ENCODE measurements at regions not wholly inside any gene's neighbourhood (a gene's known extent, or its start where the extent isn't known, plus 50 kb on each side); places are given as distances from the start of the nearest gene placed in this dataset.

DNA sequence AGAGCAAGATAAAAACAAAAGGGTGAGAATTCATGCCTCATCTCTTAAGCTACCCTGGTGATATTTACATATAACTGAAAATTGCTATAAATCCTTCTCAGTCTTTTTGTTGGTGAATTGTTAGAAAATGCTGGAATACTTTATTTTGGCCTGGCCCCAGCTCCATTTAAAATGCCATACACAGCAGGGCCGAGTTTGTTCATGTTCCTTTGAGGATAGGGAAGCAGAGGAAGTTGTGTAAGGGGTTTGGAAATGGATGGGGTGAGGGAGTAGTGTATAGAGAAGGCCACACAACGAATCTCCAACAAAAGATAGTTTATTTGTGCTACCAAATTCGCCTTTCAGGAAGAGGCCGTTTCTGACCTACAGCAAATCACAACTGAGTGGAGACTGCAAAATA, 78.6 kb upstream of the ADAMTS9 start:
- TF ChIP-seq, protein P1, sequence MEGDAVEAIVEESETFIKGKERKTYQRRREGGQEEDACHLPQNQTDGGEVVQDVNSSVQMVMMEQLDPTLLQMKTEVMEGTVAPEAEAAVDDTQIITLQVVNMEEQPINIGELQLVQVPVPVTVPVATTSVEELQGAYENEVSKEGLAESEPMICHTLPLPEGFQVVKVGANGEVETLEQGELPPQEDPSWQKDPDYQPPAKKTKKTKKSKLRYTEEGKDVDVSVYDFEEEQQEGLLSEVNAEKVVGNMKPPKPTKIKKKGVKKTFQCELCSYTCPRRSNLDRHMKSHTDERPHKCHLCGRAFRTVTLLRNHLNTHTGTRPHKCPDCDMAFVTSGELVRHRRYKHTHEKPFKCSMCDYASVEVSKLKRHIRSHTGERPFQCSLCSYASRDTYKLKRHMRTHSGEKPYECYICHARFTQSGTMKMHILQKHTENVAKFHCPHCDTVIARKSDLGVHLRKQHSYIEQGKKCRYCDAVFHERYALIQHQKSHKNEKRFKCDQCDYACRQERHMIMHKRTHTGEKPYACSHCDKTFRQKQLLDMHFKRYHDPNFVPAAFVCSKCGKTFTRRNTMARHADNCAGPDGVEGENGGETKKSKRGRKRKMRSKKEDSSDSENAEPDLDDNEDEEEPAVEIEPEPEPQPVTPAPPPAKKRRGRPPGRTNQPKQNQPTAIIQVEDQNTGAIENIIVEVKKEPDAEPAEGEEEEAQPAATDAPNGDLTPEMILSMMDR (IDR thresholded peaks at IDR 0.05), result no peak
- no peak for TF ChIP-seq POLR2AphosphoS5 (IDR thresholded peaks at IDR 0.05)
